NCI-H187 treated with DMSO at 0.1 percent for 48 hours (cell line): ENCODE measurements at regions not wholly inside any gene's neighbourhood (a gene's known extent, or its start where the extent isn't known, plus 50 kb on each side); places are given as distances from the start of the nearest gene placed in this dataset.
"Not testable (repeated sequence)": the region's sequence is repeated elsewhere in the genome, so short reads cannot be mapped to it uniquely, and the experiment has no call there.

Source experiments
- DNase-seq: peaks from one replicate; lab custom pipeline; 2025; lab: John Stamatoyannopoulos, UW

- DNase-seq, result no peak
These were observed 121.8 kb upstream of the NTF3 start for GRCh38 chr12:5310151-5310550.

GRCh38 chr12:5317556-5317955 lies 114.4 kb upstream of the NTF3 start:
- no peak for DNase-seq

- no peak for DNase-seq
These were observed 113.0 kb upstream of the NTF3 start for GRCh38 chr12:5318874-5319273.

- no peak for DNase-seq
These were observed 103.0 kb upstream of the NTF3 start for GRCh38 chr12:5328669-5329517.

GRCh38 chr12:5332551-5332950 lies 99.4 kb upstream of the NTF3 start:
- DNase-seq, result no peak

GRCh38 chr12:5333096-5333495 lies 98.8 kb upstream of the NTF3 start:
- no peak for DNase-seq

GRCh38 chr12:5335069-5335468 lies 96.8 kb upstream of the NTF3 start:
- no peak for DNase-seq

GRCh38 chr12:5341086-5341485 lies 90.8 kb upstream of the NTF3 start:
- not testable (repeated sequence) for DNase-seq

GRCh38 chr12:5343711-5344110 lies 88.2 kb upstream of the NTF3 start:
- DNase-seq, result no peak

- no peak for DNase-seq
These were observed 87.8 kb upstream of the NTF3 start for GRCh38 chr12:5344131-5344530.

- DNase-seq, result no peak
These were observed 86.4 kb upstream of the NTF3 start for GRCh38 chr12:5345534-5345933.

GRCh38 chr12:5348057-5348456 lies 83.9 kb upstream of the NTF3 start:
- DNase-seq, result no peak

GRCh38 chr12:5348491-5348890 lies 83.4 kb upstream of the NTF3 start:
- DNase-seq, result no peak

GRCh38 chr12:5364036-5364770 lies 67.7 kb upstream of the NTF3 start:
- DNase-seq, result no peak

GRCh38 chr12:5369298-5369697 lies 62.6 kb upstream of the NTF3 start:
- DNase-seq, result no peak

- no peak for DNase-seq
These were observed 60.3 kb upstream of the NTF3 start for GRCh38 chr12:5371631-5372030.

- no peak for DNase-seq
These were observed 57.2 kb upstream of the NTF3 start for GRCh38 chr12:5374713-5375112.

GRCh38 chr12:5375547-5376295 lies 56.2 kb upstream of the NTF3 start:
- DNase-seq, result no peak

GRCh38 chr12:5376591-5377207 lies 55.2 kb upstream of the NTF3 start:
- DNase-seq, result peak; percentile 93

- DNase-seq, result peak; percentile 72
These were observed 53.8 kb upstream of the NTF3 start for GRCh38 chr12:5377997-5378592.

GRCh38 chr12:5379749-5380496 lies 52.0 kb upstream of the NTF3 start:
- DNase-seq, result peak; percentile 44
